HG02623 (cell line): ENCODE measurements at regions not wholly inside any gene's neighbourhood (a gene's known extent, or its start where the extent isn't known, plus 50 kb on each side); places are given as distances from the start of the nearest gene placed in this dataset.
"Not testable (repeated sequence)": the region's sequence is repeated elsewhere in the genome, so short reads cannot be mapped to it uniquely, and the experiment has no call there.

Experiments used
- ATAC-seq: cut with Tn5 transposase; IDR thresholded peaks from one replicate; pipeline ENCODE4 v1.9.1; 2021; ENCODE audit warnings: moderate library complexity; ENCODE audit not compliant: unreplicated experiment

DNA sequence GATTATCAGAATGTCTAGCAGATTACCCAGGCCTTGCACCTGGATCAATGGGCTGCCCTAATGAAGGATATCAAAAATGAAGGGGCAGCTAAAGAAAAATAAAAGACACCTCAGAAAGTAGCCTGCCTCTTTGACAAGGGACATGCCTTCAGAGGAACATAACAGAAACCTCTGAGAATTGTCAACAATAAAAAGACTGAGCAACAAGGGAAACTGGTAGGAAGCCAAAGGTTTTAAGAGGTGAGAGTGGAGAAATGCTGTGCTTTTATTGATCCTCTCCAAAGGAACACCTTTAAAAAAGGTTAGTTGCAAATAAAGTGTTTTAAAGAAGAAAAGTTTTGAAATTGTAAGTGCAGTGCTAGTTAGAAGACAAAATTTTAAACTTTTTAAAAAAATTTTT is 187.8 kb upstream of the TTC14 start:
- no peak for ATAC-seq

DNA sequence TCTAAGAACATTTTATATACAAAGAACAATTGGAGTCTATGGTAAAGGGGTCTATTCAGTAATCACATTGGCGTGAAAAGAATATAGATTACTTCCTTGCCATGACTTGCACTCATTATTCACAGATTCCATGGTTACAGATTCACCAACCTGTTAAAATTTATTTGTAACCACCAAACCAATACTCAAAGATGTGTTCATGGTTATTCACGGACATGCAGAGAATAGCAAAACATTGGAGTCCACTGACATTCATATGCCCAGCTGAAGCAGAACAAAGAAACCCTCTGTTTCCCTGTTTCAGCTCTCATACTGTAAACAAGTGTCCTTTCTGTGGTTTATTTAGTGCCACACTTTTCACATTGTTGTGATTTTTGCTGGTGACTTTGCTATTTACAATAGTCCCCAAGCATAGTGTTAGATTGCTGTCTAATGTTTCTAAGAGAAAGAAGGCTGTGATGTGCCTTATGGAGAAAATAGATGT is 185.8 kb upstream of the TTC14 start:
- ATAC-seq: no peak

DNA sequence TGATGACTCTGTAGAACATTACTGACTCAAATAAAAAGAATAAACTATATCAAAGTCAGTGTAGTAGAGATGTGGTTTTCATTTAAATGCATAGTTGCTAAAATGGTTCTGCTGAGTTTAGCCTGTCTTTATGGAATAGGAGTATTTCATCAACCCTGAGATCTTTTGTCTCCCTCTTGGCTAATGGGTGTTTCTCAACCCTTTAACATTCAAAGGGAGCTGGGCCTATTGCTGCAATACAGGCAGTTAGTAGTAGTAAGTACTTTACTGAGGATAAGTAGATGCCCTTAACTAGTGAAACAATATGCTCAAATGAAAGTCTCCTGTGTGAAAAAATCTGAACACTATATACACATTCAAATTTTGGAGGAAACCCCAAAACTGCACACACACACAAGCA is 184.7 kb upstream of the TTC14 start:
- ATAC-seq: no peak

DNA sequence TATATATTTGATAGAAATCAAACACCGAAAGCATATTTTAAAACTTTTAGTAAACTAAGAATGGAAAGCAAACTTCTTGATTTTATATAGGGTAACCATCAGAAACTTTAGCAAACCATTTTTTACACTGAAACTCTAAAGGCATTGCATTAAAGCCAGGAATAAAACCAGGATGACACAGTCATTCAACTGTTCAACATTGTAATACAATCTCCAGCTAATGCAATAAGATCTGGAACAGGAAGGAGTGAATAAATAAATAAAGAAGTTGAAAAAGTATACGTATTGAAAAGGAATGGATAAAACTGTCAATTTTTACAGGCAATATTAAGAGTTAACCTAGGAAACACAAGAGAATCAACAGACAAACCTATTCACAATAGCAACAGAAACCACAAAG is 181.9 kb upstream of the TTC14 start:
- no peak for ATAC-seq

DNA sequence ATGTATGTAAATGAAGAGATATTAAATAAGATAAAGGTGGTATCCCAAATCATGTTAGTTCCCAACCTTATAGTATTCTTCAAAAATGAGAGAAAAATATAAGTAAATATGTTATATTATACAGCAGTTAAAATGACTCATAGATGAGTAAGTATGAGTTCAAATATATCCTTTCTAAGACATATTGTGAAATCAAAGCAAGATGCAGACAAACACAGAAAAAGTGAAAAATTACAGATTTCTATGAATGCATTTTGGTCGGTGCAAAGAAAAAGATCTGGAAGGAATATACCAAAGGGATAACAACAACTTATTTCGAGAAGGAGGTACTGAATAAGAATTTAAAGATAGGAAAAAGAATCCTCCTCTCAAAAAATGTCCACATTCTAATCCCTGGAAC is 181.2 kb upstream of the TTC14 start:
- ATAC-seq: no peak

DNA sequence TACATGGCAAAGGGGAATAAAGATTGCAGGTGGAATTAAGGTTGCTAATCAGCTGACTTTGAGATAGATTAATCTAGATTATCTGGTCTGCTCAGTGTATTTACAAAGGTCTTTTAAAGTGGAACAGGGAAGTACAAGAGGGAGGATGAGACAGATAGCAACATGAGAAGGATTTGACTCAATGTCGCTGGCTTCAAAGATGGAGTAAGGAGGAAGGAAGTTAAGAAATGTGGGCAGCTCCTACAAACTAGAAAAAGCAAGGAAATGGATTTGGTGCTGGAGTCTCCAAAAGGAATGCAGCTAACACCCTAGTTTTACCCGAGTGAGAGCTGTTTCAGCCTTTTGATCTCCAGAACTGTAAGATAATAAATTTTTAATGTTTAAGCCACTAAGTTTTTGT is 180.7 kb upstream of the TTC14 start:
- no peak for ATAC-seq

DNA sequence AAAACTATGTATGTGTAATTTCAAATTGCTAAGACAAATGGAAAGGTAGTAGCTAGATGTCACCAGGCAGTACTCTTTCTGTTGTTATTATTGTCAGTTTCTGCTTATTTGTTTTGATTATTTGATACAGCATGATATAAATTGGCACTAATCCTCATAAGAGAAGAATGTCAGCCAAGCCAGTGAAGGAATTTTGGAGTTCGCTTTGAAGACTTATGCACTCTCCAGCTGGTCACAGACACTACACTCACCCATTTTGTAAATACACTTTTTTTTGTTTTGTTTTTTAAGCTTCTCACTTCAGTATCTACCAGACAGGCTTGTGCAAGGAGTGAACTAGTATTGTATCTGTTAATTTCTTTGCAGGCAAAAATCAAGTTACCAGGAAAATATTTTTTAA is 180.2 kb upstream of the TTC14 start:
- ATAC-seq: no peak

DNA sequence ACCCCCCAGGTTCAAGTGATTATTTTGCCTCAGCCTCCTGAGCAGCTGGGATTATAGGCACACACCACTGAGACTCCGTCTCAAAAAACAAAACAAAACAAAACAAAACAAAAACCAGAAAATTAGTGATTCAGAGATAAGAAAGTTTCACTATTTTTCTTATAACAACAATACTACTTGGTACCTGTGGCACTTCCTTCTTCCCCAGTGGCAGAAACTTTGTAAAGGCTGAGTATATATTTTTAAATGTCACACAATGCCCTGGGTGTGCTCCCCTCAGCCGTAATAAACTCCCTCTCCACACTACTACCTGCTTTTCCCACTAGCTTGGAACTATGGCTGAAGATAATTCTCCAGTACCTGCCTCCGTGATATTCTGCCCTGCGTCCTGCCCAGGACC is 177.7 kb upstream of the TTC14 start:
- not testable (repeated sequence) for ATAC-seq

DNA sequence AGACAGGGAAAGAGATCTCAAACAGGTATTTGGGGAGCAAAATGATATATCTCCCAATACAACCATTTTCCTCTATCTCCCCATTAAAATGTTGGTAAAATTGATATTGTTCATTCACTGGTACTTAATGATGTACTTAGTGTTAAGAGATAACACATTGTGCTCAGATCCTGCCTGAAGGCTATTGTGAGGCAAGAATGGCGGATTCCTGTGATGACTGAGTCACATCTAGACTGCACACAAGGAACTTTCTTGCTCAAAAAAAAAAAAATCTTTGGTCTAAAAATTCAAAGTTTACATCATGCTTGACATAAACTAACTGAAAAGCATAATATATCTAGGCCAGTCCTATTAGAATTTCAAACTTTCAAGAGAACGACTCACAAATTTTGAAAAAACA is 171.1 kb upstream of the TTC14 start:
- ATAC-seq: no peak

DNA sequence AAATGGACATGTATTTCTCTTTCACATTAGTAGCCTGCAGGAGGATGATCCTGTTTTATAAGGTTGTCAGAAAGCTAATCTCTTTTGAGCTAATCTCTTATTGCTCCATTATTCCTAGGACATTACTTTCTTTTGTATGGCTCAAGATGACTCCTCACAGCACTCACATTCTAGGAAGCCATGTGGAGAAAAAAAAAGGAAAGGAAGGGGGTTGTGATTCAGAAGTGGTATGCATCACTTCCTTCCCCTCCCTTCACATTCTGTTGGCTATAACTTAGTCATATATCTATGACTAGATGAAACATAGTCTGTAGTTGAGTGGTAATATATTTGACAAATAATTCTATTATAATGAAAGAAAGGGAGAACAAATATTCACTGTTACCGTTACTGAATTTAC is 168.8 kb upstream of the TTC14 start:
- no peak for ATAC-seq

DNA sequence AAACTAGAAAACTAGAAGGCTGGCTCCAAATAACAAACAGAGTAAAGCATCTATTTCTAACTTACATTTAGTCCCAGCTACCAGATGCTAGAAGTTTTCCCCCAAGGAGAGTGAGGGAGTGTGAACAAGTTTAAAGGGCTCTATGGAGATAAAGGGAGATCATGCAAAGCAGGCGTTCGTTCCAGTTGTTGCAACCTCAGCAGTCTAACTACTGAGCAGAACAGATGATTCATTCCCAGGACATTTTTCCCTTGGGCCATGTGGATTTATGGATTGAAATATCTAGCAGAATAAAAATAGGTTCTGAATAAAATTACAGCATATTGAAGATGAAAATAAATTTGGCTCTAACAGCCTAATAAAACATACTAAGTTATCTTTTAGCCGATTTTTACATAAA is 154.8 kb upstream of the TTC14 start:
- no peak for ATAC-seq

DNA sequence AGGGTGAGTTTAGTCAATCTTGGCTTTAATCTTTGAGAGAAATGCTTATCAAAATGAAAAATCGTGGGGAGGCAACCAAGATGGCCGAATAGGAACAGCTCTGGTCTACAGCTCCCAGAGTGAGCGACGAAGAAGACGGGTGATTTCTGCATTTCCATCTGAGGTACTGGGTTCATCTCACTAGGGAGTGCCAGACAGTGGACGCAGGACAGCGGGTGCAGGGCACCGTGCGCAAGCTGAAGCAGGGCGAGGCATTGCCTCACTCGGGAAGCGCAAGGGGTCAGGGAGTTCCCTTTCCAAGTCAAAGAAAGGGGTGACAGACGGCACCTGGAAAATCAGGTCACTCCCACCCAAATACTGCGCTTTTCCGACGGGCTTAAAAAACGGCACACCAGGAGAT is 153.6 kb upstream of the TTC14 start:
- not testable (repeated sequence) for ATAC-seq

DNA sequence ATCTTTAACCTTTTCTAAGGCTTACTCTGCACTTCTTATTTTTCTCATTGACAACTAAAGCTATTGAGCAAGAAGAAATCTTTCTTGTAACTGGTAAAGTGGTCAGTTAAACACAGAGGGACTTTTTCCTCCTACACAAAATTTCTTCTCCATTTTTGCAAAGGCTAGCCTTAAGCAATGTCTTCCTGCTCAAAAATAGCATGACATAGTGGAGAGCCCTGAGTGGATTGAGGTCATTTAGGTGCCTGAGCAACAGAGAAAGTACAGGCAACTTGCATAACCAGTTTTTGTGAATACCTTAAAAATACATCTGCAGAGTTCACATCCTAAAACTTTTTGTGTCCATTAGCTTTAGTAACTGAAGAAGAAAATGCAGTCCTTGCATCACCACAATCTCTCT is 144.7 kb upstream of the TTC14 start:
- ATAC-seq: no peak

DNA sequence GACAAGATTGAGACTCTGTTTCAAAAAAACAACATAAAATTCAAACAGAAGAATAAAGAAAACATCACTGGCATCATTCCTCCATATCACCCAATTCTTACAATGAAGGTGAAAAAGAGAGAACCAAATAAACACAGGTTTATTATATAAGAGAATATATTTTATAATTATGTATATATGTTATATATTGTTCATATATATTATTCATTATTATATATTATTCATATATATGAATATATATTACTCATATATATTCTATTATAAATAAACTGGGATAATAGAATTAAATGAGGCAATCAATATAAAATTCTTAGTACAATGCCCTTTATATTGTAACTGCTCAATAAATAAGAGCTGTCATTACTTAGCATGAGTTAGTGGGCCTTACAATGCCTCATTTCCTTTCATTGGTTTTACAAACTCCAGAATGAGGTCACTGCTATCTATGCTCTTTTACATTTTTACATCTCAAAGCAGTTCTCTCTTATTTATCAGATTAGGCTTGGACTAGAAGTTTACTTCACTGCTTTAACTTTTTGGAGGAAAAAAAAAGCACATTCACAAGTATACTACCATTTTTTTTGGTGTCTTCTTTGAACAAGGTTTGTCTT is 135.5 kb upstream of the TTC14 start:
- no peak for ATAC-seq

DNA sequence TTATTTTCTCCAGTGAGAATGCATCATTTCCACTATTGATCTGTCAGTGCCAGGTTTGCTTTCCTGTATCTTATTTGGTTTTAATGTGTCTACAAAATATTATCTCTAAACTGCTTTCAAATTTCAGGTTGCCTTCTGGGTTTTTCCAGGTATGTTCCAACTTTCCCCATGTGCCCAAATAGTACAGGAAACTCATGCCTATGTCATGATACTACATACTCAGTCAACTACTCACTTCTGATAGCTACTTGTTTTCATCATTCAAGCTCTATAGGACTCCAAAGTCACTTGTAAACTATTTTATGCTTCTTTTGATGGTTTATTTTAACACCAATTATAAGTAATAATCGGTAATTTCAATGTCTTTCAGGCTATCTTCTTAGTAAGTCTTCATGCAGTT is 134.8 kb upstream of the TTC14 start:
- ATAC-seq: no peak

DNA sequence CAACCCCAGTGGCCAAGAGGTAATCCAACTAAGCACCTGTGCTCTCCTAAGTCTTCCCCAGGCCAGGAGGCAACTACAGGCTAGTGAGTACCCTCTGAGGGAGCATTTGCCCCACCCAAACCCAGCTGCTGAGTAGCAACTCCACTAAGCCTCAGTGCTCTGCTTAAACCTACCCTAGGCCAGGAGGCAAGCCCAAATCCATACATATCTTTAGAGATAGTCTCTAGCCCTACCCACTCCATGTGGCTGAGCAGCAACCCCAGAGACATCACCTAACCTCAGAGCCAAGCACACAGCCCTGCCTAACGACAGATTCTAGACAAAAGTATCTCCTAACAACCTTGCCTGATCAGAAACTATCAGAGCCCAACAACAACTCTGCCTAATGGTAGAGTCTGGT is 132.8 kb upstream of the TTC14 start:
- no peak for ATAC-seq

DNA sequence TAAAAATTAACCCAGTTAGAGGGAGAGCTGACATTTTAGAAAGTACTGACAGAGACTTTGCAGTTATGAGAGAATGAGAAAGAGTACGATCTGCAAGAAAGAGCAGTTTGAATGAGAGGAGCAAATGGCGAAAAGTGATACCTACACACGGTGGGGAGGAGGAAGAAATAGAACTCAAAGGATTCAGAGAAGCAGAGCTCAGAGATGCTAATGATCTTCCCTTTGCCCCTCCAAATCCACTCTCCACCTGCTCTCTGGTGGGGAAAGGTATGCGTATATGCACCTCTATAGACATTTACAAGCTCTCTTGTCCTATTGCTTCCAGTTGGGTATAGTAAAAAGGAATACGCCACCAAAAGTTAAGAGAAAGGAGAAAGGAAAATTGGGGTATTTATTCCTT is 123.3 kb upstream of the TTC14 start:
- no peak for ATAC-seq

DNA sequence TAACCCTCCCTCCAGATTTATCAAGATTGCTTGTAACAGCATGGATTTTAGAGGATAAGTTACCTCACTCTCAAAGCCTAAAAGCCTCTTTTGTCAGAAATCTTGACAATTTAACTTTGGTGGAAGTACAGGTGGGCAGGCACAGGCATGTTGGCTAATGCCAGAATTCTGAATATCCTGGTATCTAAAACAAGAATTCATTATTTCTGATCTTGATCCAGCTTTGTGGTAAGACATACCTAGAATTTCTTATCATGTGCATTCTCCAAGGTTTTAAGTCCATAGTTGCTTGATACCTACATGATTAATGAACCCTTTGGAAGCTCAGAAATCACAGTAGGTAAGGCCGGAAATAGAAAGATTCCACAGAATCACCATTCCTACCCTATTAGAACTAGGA is 109.9 kb upstream of the TTC14 start:
- no peak for ATAC-seq

DNA sequence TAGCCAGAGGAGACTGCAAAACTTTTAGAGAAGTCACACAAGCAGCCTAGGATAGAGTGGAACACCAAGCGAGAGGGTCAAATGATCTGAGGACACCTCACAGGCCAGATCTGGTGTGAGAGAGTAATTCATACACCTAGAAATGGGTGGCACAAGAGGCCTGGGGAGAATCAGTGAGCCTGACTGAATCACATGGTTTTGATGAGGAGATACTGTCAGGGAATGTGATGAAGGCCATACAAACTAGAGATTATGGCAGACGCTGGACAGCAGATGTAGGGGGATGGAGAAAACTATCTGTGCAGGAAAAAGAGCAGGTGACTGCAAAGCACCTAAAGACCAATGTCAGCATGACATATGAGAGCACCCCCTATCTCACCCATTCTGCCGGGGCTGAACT is 105.0 kb upstream of the TTC14 start:
- no peak for ATAC-seq

DNA sequence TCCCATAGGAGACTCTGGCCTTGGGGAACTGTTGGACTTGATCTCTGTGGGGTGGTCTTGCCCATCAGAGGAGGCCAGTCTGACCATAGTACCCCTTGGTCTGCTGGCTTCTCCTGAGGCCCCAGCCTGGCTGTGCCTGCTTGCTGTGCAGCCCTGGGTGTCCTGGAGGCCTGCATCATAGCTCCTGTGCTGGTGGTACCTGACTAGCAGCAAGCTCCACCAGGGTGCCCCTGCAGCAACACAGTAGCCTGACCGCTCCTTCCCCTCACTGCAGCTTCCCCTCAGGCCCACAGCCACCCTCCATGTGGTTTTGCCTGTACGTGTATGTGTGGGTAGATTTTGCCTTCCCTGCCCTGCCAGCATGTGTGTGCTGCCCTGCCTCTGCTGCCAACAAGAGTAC is 85.6 kb upstream of the TTC14 start:
- no peak for ATAC-seq

DNA sequence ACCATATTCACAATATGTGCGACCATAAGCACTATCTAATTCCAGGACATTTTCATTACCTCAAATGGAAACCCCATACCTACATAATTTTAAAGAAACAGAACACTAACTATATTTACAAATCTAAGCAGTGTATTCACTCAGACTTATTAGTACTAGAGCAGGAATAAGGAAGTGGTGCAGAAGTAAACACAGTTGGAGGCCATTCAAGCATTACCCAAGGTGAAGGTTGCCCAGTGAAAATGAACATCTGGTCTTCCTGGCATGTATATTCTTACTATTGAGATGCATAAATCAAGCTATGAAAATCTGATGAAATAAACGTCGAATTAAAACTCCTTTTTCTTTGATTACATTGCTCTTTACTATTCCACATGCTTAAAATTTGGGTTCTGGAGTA is 78.9 kb upstream of the TTC14 start:
- ATAC-seq: no peak

DNA sequence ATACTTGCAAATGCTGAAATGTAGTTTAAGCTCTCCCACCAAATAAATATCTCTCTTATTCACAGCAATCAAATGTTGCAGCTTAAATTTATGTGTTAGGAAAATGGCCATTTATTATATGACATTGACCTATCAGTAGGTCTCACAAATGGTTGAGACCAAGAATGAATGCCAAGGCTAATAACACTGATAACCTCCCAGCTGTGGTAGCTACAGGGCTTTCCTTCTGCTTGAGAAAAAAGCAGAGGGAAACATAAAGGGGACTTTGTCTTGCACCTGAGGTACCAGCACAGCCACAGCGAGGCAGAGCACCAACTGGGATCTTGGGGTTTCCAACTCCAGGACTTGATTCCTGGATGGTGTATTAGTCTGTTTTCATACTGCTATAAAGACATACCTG is 73.1 kb upstream of the TTC14 start:
- ATAC-seq: no peak

DNA sequence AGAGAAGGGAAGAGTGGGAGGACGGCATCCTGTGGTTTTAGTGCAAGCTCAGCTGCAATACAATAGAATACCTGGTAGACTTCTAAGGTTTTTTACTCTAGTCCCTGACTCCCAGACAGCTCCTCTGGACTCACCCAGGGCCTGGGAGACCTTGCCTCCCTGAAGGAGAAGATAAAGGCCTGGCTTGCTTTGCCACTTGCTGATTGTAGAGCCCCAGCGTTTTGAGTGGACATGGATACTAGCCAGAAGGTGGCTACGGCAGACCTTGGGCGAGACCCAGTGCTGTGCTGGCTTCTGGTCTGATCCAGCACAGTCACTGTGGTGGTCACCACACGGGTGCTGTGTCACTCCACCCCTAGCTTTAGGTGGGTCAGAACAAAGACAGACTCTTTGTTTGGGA is 72.2 kb upstream of the TTC14 start:
- ATAC-seq: no peak

DNA sequence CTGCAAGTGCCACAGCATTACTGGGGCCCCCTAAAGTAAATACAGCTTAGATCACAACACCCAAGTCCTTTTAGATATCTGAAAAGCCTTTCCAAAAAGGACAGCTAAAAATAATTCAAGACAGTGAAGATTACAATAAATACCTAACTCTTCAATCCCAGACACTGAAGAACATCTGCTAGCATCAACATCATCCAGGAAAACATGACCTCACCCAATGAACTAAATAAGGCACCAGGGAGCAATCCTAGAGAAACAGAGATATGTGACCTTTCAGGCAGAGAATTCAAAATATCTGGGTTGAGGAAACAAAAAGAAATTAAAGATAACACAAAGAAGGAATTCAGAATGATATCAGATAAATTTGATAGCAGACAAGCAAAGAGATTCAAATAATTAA is 71.7 kb upstream of the TTC14 start:
- no peak for ATAC-seq
